Mucosa of stomach (tissue), 1 donor: ENCODE measurements at regions not wholly inside any gene's neighbourhood (a gene's known extent, or its start where the extent isn't known, plus 50 kb on each side); places are given as distances from the start of the nearest gene placed in this dataset.
"Not testable (repeated sequence)": the region's sequence is repeated elsewhere in the genome, so short reads cannot be mapped to it uniquely, and the experiment has no call there.

ENCODE experiments used
- H3K27me3 ChIP-seq: one replicate; pipeline ENCODE4 v1.7.0; 2013; ENCODE audit warnings: mild to moderate bottlenecking, low read length; ENCODE audit not compliant: control insufficient read depth, insufficient read depth
- H3K36me3 ChIP-seq: one replicate; pipeline ENCODE4 v1.7.0; 2013; ENCODE audit warnings: low read length; ENCODE audit not compliant: control insufficient read depth, insufficient read depth
- H3K4me1 ChIP-seq: one replicate; pipeline ENCODE4 v1.7.0; 2013; ENCODE audit warnings: mild to moderate bottlenecking, low read length; ENCODE audit not compliant: control insufficient read depth, insufficient read depth
- H3K4me3 ChIP-seq: one replicate; pipeline ENCODE4 v1.7.0; 2013; ENCODE audit warnings: low read length
- H3K9ac ChIP-seq: one replicate; pipeline ENCODE4 v1.7.0; 2013; ENCODE audit warnings: mild to moderate bottlenecking, low read length, moderate library complexity
- H3K9me3 ChIP-seq: one replicate; pipeline ENCODE4 v1.7.0; 2013; ENCODE audit warnings: mild to moderate bottlenecking, low read length, moderate library complexity; ENCODE audit not compliant: control insufficient read depth
- donor health status: Pancreatic carcinoma.

DNA sequence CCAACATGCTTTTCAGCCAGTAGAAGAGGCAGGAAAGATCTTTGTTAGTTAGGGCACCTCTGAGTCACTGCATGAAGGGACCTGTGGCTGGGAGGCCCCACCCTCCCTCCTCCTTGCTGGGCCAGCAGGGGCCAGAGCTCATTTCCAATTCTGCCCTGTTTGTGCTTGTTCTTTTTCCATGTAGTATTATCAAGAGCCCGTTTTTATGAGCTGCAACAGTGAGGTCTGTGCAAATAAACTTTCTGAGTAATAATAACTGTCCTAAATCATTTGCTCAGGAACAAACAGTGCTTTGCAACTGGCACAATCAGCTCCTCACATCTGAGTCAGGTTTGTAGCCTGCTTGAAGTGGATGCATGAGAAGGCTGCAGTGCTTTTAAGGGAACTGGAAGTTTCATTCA lies 128.0 kb downstream of the ARL4C start:
- H3K9ac ChIP-seq = no peak overlapping the region
- H3K4me3 ChIP-seq = no peak overlapping the region
- no peaks in the 10 kb centered on the region for H3K36me3 ChIP-seq
- no peaks in the 10 kb centered on the region for H3K4me1 ChIP-seq
- H3K9me3 ChIP-seq = no peaks in the 10 kb centered on the region
- no peaks in the 10 kb centered on the region for H3K27me3 ChIP-seq

DNA sequence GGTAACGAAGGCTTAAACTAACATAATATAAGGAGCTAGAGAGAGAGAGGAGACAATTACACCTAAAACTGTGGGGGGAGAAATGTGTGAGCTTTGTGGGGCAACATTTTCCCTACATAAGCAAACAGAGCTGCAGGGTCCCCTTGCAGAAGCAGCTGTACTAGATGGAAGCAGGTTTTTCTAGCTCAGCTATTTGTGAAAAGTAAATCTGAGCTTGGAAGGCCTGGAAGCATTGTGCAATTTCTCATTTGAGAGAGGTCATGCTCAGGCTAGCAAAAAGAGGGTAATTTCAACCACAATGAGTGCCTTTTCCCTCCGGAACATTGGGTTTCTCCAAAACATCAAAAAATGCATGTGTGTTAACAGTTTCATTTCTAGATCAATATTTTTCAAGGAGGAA lies 130.0 kb downstream of the ARL4C start:
- H3K9ac ChIP-seq = no peak overlapping the region
- no peaks in the 10 kb centered on the region for H3K36me3 ChIP-seq

DNA sequence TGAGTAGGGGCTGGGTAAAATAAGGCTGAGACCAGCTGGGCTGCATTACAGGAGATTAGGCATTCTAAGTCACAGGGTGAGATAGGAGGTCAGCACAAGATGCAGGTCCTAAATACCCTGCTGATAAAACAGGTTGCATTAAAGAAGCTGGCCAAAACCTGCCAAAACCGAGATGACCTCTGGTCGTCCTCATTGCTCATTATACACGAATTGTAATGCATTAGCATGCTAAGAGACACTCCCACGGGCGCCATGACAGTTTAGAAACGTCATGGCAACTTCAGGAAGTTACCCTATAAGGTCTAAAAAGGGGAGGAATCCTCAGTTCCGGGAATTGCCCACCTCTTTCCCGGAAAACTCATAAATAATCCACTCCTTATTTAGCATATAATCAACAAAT lies 132.2 kb downstream of the ARL4C start:
- Histone ChIP-seq H3K4me1 (no peaks in the 10 kb centered on the region), H3K27me3 (no peaks in the 10 kb centered on the region), H3K4me3 (no peak overlapping the region), H3K36me3 (no peaks in the 10 kb centered on the region), H3K9me3 (no peaks in the 10 kb centered on the region), H3K9ac (no peak overlapping the region)

More for the DNA sequence above, 130.0 kb downstream of the ARL4C start:
- Histone ChIP-seq H3K9me3 (no peaks in the 10 kb centered on the region), H3K4me1 (no peaks in the 10 kb centered on the region), H3K27me3 (no peaks in the 10 kb centered on the region), H3K4me3 (no peak overlapping the region)

DNA sequence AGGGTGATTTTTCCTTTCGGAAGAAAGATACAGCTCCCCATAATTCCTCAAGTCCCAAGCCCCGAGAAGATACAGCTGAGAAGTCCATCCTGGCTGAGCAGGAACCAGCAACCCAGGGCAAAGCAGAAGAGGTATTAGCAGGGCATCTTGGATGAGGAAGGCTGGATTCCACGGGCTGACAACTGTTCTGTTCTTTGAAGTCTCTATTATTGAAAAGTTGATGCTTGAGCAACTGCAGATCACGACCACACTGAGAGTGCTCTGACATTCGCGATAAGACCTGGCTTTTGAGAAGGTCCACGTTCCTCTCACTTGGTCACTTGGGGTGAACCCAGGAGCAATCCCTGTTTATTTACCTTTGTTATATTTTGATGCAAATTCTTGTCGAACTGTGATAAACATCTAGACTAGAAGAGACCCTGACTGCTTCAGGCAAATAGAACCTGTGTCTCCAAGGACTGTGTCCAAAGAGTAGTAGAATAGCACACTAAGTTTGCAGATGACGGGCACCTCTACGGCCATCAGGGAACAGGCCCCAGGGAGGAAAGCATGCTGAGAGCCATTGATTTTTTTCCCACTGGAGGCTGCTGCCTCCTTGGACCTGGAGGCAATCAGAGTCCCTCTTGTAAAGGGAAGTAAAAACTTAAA lies 133.1 kb downstream of the ARL4C start:
- H3K9me3 ChIP-seq = no peaks in the 10 kb centered on the region
- no peaks in the 10 kb centered on the region for H3K36me3 ChIP-seq
- H3K9ac ChIP-seq = no peak overlapping the region
- no peaks in the 10 kb centered on the region for H3K4me1 ChIP-seq
- H3K27me3 ChIP-seq = no peaks in the 10 kb centered on the region
- no peak overlapping the region for H3K4me3 ChIP-seq

DNA sequence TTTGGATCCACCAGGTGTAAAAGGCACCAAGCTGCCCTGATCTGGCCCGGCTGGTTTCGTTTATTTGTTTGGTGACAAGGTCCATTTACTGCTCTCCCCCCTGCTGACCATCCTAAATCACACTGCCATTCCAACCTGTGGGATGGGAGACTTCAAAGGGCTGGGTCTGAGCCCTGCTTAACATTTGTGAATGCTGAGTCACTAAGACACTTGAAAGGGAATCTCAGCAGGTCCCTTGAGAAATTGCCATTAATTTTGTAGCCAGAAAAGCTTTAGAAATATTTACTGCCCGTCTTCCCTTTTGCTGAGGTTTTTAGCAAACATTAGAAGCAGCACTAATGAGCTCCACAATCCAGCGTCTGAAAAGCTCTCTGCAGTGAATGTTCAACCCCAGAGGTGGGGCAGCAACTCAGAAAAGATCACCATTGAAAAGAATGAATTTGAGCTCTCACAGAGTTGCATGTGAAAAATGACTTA lies 133.8 kb downstream of the ARL4C start:
- no peaks in the 10 kb centered on the region for H3K4me1 ChIP-seq
- H3K4me3 ChIP-seq = no peak overlapping the region
- no peaks in the 10 kb centered on the region for H3K36me3 ChIP-seq
- no peak overlapping the region for H3K9ac ChIP-seq
- H3K27me3 ChIP-seq = no peaks in the 10 kb centered on the region
- H3K9me3 ChIP-seq = no peaks in the 10 kb centered on the region

DNA sequence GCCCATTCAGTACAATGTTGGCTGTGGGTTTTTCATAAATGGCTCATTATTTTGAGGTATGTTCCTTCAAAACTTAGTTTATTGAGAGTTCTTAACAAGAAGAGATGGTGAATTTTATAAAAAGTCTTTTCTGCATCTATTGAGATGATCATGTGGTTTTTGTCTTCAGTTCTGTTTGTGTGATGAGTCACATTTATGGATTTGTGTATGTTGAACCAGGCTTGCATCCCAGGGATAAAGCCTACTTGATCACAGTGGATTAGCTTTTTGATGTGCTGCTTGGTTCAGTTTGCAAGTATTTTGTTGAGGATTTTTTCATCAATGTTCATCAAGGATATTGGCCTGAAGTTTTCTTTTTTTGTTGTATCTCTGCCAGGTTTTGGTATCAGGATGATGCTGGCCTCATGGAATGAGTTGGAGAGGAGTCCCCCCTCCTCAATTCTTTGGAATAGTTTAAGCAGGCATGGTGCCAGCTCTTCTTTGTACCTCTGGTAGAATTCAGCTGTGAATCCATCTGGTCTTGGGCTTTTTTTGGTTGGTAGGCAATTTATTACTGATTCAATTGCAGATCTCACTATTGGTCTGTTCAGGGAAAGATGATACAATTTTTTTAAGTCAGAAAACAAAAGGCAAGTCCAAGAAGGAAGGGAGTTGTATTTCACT lies 136.4 kb downstream of the ARL4C start:
- H3K9ac ChIP-seq, H3K27me3 ChIP-seq, H3K4me1 ChIP-seq, H3K4me3 ChIP-seq, H3K36me3 ChIP-seq, H3K9me3 ChIP-seq: not testable (repeated sequence)

DNA sequence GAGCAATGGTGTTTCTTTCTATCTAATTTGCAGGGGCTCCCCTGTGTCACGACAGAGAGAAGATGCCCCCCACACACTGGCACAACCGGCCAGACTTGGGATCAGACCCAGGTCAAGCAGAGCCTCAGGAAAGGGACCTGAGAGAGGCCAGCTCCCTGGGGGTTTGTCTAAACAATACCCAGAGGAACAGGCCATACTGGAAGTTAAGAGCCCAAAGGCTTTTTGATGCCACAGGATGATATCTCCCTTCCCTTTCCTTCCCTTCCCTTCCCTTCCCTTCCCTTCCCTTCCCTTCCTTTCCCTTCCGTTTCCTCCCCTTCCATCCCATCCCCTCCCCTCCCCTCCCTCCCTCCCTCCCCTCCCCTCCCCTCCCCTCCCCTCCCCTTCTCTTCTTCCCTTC lies 139.2 kb downstream of the ARL4C start:
- H3K9me3 ChIP-seq = no peaks in the 10 kb centered on the region
- H3K36me3 ChIP-seq = no peaks in the 10 kb centered on the region
- no peaks in the 10 kb centered on the region for H3K4me1 ChIP-seq
- H3K27me3 ChIP-seq = no peaks in the 10 kb centered on the region
- no peak overlapping the region for H3K4me3 ChIP-seq
- H3K9ac ChIP-seq = no peak overlapping the region

DNA sequence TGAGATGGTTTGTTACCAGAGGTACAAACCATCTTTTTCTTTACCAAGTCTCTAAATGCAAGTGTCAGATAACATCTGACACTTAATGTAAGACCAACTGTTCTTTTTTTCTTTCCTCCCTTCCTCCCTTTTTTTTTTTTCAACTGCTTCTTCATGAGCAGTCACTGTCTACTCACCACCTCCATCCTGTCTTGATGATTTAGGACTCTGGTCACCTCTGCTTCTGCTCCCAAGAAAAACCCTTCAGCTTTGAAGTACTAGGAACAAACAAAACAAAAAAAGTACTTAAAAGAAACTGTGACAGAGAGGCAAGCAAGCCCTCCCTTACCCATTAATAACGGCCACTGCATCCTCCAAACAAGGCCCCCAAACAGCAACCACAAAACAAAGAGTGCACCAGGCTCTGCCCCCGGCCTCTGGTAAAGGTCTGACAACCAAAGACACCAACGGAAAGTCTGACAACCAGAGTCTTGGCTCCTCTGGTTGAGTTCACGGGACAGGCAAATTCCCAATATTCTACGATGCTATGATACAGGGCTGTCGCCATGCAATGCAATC lies 141.0 kb downstream of the ARL4C start:
- Histone ChIP-seq H3K27me3 (no peaks in the 10 kb centered on the region), H3K9ac (no peak overlapping the region), H3K4me3 (no peak overlapping the region), H3K9me3 (no peaks in the 10 kb centered on the region), H3K4me1 (no peaks in the 10 kb centered on the region), H3K36me3 (no peaks in the 10 kb centered on the region)

DNA sequence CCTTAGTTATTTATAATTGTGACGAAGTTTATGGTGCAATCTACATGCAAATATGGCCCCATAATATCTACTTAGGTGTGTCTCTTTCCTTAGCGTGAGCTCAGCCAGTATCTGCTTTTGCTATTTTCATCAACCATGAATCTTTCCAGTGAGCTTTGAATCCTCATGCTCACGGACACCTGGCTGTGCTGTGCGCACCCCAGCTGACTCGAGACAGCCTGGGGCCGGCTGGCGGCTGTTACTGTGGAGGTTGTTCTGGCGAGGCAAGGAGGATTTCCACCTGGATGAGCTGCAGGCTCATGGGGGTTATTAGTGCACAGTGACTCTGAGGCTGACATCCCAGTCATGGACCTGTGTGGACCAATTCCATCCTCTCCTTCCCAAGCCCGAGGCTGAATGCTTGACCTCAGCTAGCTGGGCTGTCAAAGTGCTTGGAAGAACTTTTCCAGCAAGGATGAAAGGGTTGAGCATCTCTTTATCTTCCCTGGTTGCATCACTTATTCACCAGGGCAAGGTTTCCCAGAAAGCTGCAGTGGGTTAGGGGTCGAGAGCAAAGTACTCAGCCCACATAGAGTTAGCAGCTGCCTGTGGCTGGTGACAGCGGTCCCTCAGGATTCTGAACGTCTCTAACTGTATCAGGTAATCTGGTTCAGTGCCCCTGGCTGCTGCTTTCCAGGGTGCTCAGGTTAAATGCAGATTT lies 141.7 kb downstream of the ARL4C start:
- no peaks in the 10 kb centered on the region for H3K27me3 ChIP-seq
- no peaks in the 10 kb centered on the region for H3K4me1 ChIP-seq
- no peak overlapping the region for H3K4me3 ChIP-seq
- H3K9me3 ChIP-seq = no peaks in the 10 kb centered on the region
- H3K36me3 ChIP-seq = no peaks in the 10 kb centered on the region
- H3K9ac ChIP-seq = no peak overlapping the region

DNA sequence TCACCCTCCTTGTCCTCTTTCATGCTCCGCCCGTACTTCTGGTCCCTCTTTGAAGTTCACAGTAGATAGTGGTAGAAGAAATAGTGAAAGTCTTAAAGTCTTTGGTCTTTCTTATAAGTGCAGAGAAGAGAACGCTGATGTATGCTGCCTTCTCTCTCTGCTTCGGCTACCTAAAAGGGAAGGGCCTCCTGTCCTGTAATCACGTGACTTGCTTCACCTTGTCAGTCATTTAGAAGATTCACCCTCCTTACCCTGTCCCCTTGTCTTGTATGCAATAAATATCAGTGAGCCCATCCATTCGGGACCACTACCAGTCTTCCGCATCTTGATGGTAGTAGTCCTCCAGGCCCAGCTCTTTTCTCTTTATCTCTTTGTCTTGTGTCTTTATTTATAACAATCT lies 144.6 kb downstream of the ARL4C start:
- Histone ChIP-seq H3K9me3 (no peaks in the 10 kb centered on the region), H3K36me3 (no peaks in the 10 kb centered on the region), H3K9ac (no peak overlapping the region), H3K4me1 (no peaks in the 10 kb centered on the region), H3K27me3 (no peaks in the 10 kb centered on the region), H3K4me3 (no peak overlapping the region)

DNA sequence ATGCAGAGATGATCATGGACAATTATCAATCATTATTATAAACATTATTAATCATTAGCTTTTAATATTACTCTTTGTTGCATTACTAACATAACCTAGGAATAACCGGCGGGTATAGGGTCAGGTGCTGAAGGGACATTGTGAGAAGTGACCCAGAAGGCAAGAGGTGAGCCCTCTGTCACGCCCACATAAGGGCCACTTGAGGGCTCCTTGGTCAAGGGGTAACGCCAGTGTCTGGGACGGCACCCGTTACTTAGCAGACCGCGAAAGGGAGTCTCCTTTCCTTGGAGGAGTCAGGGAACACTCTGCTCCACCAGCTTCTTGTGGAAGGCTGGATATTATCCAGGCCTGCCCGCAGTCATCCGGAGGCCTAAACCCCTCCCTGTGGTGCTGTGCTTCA lies 145.0 kb downstream of the ARL4C start:
- H3K9me3 ChIP-seq, H3K27me3 ChIP-seq, H3K4me1 ChIP-seq, H3K36me3 ChIP-seq, H3K9ac ChIP-seq, H3K4me3 ChIP-seq: not testable (repeated sequence)

DNA sequence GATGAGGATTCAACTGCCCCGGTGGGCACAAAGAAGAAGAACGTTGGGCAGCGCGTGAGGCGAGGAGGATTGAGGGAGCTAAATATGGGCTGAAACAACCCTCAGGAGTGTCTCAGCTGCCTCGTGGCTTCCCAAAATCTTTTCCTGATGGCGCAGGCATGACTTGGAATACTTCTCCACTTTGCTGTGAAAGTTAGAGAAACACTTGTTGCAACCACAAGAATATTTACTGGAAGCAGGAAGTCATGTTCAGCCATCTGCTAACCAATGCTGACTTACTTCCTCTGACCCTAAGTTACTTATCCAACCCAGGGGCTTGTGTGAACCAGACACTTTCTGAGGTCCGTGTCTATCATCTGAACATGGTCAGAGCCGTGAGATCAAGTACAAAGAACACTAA lies 148.8 kb downstream of the ARL4C start:
- H3K9ac ChIP-seq = no peak overlapping the region
- no peaks in the 10 kb centered on the region for H3K9me3 ChIP-seq
- no peaks in the 10 kb centered on the region for H3K27me3 ChIP-seq

More for the DNA sequence above, 148.8 kb downstream of the ARL4C start:
- H3K4me1 ChIP-seq = no peaks in the 10 kb centered on the region
- no peaks in the 10 kb centered on the region for H3K36me3 ChIP-seq
- no peak overlapping the region for H3K4me3 ChIP-seq
